ENCODE measurements at regions not wholly inside any gene's neighbourhood (a gene's known extent, or its start where the extent isn't known, plus 50 kb on each side); places are given as distances from the start of the nearest gene placed in this dataset.

GRCh38 chr2:8588831-8589191 is 93.0 kb upstream of the ID2 start:
- FAIRE-seq (peak; percentile 44), ATAC-seq (no peak), DNase-seq (ENCODE audit: extremely low read depth in 1 of 4, low spot score in 3 of 4) (no peak)
- Histone ChIP-seq H3K27ac (ENCODE audit: extremely low read depth, low read depth, low read length) (no peak overlapping the region), H4K20me1 (replicated peaks; ENCODE audit: control insufficient read depth, insufficient read depth, low read length) (no peaks in the 10 kb centered on the region), H3K4me2 (ENCODE audit: insufficient read depth, low read length) (no peak overlapping the region), H2AFZ (ENCODE audit: low read depth, low read length) (no peak overlapping the region), H3K9me1 (ENCODE audit: control insufficient read depth, insufficient read depth, low read length) (no peaks in the 10 kb centered on the region), H3K4me1 (replicated peaks in 1 of 2; ENCODE audit: control insufficient read depth in 2 of 2, insufficient read depth in 2 of 2, low read length in 2 of 2) (peaks cover 17 to 25% of the 10 kb centered on the region in 2 experiments), H3K79me2 (ENCODE audit: control insufficient read depth, insufficient read depth, low read length) (no peaks in the 10 kb centered on the region), H3K36me3 (ENCODE audit: control insufficient read depth, insufficient read depth, low read length) (no peaks in the 10 kb centered on the region), H3K4me3 (no peak overlapping the region), H3K27me3 (ENCODE audit: control insufficient read depth in 2 of 2, insufficient read depth in 2 of 2, low read length in 2 of 2) (peaks cover 5 to 48% of the 10 kb centered on the region in 2 experiments; a peak in 4 of 5 replicates), H3K9ac (ENCODE audit: insufficient read depth in 1 of 2, low read depth in 2 of 2, low read length in 2 of 2) (no peak overlapping the region), H3K9me3 (replicated peaks; ENCODE audit: control insufficient read depth, insufficient read depth, low read depth, low read length) (no peaks in the 10 kb centered on the region)
- ChIA-PET POLR2A (interaction anchor here (1.3 kb wide), 1 partner anchor 93 kb away, joined by 4 read pairs; the partner anchor contains the start of gene ID2), CTCF (ENCODE audit: low intra/inter-chr PET ratio) (no interaction called here)
- BruUV-seq (replicated peaks), result no TSS peak
- in situ Hi-C loops (cut with MboI), result no loop called here
- intact Hi-C loops (cut with micrococcal nuclease), result no loop called here
- 23% methylated on average over 6 of the region's 6 CpGs for WGBS (ENCODE audit: insufficient coverage, low coverage, missing lambda C conversion rate)
- no peak for TF ChIP-seq ZNF561 (CRISPR knock-in tag; conservative IDR thresholded peaks at IDR 0.05)
- TF ChIP-seq BHLHE40 (IDR thresholded peaks at IDR 0.05; ENCODE audit: low read length), result no peak
- TF ChIP-seq, protein P1, sequence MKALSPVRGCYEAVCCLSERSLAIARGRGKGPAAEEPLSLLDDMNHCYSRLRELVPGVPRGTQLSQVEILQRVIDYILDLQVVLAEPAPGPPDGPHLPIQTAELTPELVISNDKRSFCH (CRISPR knock-in tag; IDR thresholded peaks at IDR 0.05), result no peak
- TF ChIP-seq, protein P1 (tag; IDR thresholded peaks at IDR 0.05), result no peak
- no peak for TF ChIP-seq KAT8 (IDR thresholded peaks at IDR 0.05; ENCODE audit: low read depth)
- no peak for TF ChIP-seq TFAM (CRISPR knock-in tag; conservative IDR thresholded peaks at IDR 0.05)
- TF ChIP-seq WHSC1 (IDR thresholded peaks at IDR 0.05; ENCODE audit: low read length), result no peak
- TF ChIP-seq E2F3 (CRISPR knock-in tag; IDR thresholded peaks at IDR 0.05), result no peak
- TF ChIP-seq, protein P2, sequence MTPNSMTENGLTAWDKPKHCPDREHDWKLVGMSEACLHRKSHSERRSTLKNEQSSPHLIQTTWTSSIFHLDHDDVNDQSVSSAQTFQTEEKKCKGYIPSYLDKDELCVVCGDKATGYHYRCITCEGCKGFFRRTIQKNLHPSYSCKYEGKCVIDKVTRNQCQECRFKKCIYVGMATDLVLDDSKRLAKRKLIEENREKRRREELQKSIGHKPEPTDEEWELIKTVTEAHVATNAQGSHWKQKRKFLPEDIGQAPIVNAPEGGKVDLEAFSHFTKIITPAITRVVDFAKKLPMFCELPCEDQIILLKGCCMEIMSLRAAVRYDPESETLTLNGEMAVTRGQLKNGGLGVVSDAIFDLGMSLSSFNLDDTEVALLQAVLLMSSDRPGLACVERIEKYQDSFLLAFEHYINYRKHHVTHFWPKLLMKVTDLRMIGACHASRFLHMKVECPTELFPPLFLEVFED (CRISPR knock-in tag; conservative IDR thresholded peaks at IDR 0.05), result no peak
- TF ChIP-seq NR3C1 (CRISPR knock-in tag; IDR thresholded peaks at IDR 0.05), result no peak
- TF ChIP-seq BRD4 (IDR thresholded peaks at IDR 0.05), result no peak
- no peak for TF ChIP-seq SRF (CRISPR knock-in tag; IDR thresholded peaks at IDR 0.05)
- TF ChIP-seq KLF1 (tag; IDR thresholded peaks at IDR 0.05), result no peak
- TF ChIP-seq ARID4B (CRISPR knock-in tag; IDR thresholded peaks at IDR 0.05), result no peak
- TF ChIP-seq CSDE1 (IDR thresholded peaks at IDR 0.05), result no peak
- TF ChIP-seq, protein P3, sequence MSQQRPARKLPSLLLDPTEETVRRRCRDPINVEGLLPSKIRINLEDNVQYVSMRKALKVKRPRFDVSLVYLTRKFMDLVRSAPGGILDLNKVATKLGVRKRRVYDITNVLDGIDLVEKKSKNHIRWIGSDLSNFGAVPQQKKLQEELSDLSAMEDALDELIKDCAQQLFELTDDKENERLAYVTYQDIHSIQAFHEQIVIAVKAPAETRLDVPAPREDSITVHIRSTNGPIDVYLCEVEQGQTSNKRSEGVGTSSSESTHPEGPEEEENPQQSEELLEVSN (IDR thresholded peaks at IDR 0.05; ENCODE audit: borderline replicate concordance in 1 of 2, extremely low read depth in 1 of 2, insufficient read depth in 1 of 2, insufficient read length in 1 of 2, low read depth in 1 of 2, low read length in 1 of 2, poor library complexity in 1 of 2, severe bottlenecking in 1 of 2), result no peak
- no peak for TF ChIP-seq HLTF (IDR thresholded peaks at IDR 0.05)

Measured in K562 (cell line).